ENCODE measurements at regions not wholly inside any gene's neighbourhood (a gene's known extent, or its start where the extent isn't known, plus 50 kb on each side); places are given as distances from the start of the nearest gene placed in this dataset.

DNA sequence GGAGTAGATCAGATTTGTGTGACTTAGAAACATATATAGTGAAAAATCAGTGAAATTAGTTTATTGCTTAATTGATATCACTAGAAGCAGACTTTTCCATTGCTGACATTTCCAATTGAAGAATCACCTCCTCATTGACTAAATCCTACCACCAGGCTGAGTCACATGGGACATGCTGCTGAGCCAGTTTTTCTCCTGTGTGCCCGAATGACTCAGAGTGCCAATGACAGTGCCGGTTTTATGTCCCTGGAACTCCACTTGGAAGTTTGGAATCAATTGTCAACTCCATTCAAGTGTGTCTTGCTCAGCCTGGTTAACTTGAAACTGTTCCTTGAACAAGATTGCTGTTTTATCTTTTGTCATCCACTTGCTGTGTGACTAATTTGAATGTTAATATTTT, 316.1 kb upstream of the PRDM1 start:
- TF ChIP-seq POLR2A (IDR thresholded peaks at IDR 0.05) (no peak), EP300 (IDR thresholded peaks at IDR 0.05; ENCODE audit: low read depth) (no peak)
- TF ChIP-seq, protein P1, sequence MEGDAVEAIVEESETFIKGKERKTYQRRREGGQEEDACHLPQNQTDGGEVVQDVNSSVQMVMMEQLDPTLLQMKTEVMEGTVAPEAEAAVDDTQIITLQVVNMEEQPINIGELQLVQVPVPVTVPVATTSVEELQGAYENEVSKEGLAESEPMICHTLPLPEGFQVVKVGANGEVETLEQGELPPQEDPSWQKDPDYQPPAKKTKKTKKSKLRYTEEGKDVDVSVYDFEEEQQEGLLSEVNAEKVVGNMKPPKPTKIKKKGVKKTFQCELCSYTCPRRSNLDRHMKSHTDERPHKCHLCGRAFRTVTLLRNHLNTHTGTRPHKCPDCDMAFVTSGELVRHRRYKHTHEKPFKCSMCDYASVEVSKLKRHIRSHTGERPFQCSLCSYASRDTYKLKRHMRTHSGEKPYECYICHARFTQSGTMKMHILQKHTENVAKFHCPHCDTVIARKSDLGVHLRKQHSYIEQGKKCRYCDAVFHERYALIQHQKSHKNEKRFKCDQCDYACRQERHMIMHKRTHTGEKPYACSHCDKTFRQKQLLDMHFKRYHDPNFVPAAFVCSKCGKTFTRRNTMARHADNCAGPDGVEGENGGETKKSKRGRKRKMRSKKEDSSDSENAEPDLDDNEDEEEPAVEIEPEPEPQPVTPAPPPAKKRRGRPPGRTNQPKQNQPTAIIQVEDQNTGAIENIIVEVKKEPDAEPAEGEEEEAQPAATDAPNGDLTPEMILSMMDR (IDR thresholded peaks at IDR 0.05): no peak

All from transverse colon (tissue), 3 donors.